OCI-LY3 (cell line): ENCODE measurements at regions not wholly inside any gene's neighbourhood (a gene's known extent, or its start where the extent isn't known, plus 50 kb on each side); places are given as distances from the start of the nearest gene placed in this dataset.

Source experiments
- H2AFZ ChIP-seq: fragments of 200-600, 300-600 bp; shearing (Covaris generic); 2 replicates; pipeline ENCODE4 v1.6.0; 2014; ENCODE audit warnings: antibody characterized with exemption, low read depth, low read length
- H3K27ac ChIP-seq: fragments of 200-600, 300-600 bp; sonication (generic); 2 replicates; pipeline ENCODE4 v1.5.1; 2014; ENCODE audit warnings: mild to moderate bottlenecking, low read length, moderate library complexity, mixed read lengths
- H3K27me3 ChIP-seq: fragments of 200-600, 300-600 bp; sonication (generic); 2 replicates; pipeline ENCODE4 v1.6.1; 2014; ENCODE audit warnings: low read depth, low read length, mixed read lengths
- H3K36me3 ChIP-seq: fragments of 200-600, 300-600 bp; sonication (generic); replicated peaks from 2 replicates; pipeline ENCODE3; 2014; ENCODE audit warnings: low read depth, low read length, mixed read lengths
- H3K4me1 ChIP-seq: fragments of 300-600, 200-600 bp; sonication (generic); 2 replicates; pipeline ENCODE4 v1.6.1; 2014; ENCODE audit warnings: low read length, mixed read lengths
- H3K4me2 ChIP-seq: fragments of 200-600, 300-600 bp; sonication (generic); 2 replicates; pipeline ENCODE4 v1.6.1; 2014; ENCODE audit warnings: low read length, mixed read lengths
- H3K4me3 ChIP-seq: fragments of 300-600, 200-600 bp; sonication (generic); 2 replicates; pipeline ENCODE4 v1.5.1; 2014; ENCODE audit warnings: antibody characterized with exemption, mild to moderate bottlenecking, low read length, moderate library complexity
- H3K79me2 ChIP-seq: fragments of 300-600, 200-600 bp; shearing (Covaris generic); 2 replicates; pipeline ENCODE4 v1.6.1; 2014; ENCODE audit warnings: mild to moderate bottlenecking, low read length, mixed read lengths
- H3K9ac ChIP-seq: fragments of 300-600, 200-600 bp; shearing (Covaris generic); 2 replicates; pipeline ENCODE4 v1.6.0; 2014; ENCODE audit warnings: mild to moderate bottlenecking, low read length, moderate library complexity
- H3K9me3 ChIP-seq: fragments of 200-600, 300-600 bp; shearing (Covaris generic); 2 replicates; pipeline ENCODE4 v1.6.1; 2014; ENCODE audit warnings: low read length, mixed read lengths; ENCODE audit not compliant: insufficient read depth
- H4K20me1 ChIP-seq: fragments of 200-600, 300-600 bp; sonication (generic); 2 replicates; pipeline ENCODE4 v1.6.1; 2016; ENCODE audit warnings: low read length, mixed read lengths; ENCODE audit not compliant: insufficient read depth
- EZH2phosphoT487 ChIP-seq: fragments of 200-600 bp; shearing (Covaris generic); IDR thresholded peaks from 2 replicates; pipeline ENCODE4 v1.6.1; 2018; ENCODE audit warnings: antibody characterized with exemption, mixed run types, low read depth
- TF ChIP-seq, protein P1 (sequence below): fragments of 200-600, 300-600 bp; sonication (generic); IDR thresholded peaks from 2 replicates; pipeline ENCODE4 v1.5.1; 2014; ENCODE audit warnings: antibody characterized with exemption, low read length, low read depth

GRCh38 chr2:8485736-8486135 lies 196.1 kb upstream of the ID2 start:
- Histone ChIP-seq H3K27me3 (no peaks in the 10 kb centered on the region), H3K4me2 (peak overlapping the region; percentile 35), H3K9ac (peak overlapping the region; percentile 16; the same call in 1 of the 2 replicates), H3K79me2 (peaks cover 20% of the 10 kb centered on the region), H4K20me1 (no peaks in the 10 kb centered on the region), H3K4me1 (peaks cover 84% of the 10 kb centered on the region), H3K4me3 (peak overlapping the region; percentile 2; the same call in 1 of the 2 replicates), H3K9me3 (no peaks in the 10 kb centered on the region), H3K27ac (peak overlapping the region; percentile 95; the same call in 1 of the 2 replicates), H3K36me3 (peaks cover 17% of the 10 kb centered on the region), H2AFZ (no peak overlapping the region)
- TF ChIP-seq, protein P1, sequence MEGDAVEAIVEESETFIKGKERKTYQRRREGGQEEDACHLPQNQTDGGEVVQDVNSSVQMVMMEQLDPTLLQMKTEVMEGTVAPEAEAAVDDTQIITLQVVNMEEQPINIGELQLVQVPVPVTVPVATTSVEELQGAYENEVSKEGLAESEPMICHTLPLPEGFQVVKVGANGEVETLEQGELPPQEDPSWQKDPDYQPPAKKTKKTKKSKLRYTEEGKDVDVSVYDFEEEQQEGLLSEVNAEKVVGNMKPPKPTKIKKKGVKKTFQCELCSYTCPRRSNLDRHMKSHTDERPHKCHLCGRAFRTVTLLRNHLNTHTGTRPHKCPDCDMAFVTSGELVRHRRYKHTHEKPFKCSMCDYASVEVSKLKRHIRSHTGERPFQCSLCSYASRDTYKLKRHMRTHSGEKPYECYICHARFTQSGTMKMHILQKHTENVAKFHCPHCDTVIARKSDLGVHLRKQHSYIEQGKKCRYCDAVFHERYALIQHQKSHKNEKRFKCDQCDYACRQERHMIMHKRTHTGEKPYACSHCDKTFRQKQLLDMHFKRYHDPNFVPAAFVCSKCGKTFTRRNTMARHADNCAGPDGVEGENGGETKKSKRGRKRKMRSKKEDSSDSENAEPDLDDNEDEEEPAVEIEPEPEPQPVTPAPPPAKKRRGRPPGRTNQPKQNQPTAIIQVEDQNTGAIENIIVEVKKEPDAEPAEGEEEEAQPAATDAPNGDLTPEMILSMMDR: no peak
- no peak for TF ChIP-seq EZH2phosphoT487

DNA sequence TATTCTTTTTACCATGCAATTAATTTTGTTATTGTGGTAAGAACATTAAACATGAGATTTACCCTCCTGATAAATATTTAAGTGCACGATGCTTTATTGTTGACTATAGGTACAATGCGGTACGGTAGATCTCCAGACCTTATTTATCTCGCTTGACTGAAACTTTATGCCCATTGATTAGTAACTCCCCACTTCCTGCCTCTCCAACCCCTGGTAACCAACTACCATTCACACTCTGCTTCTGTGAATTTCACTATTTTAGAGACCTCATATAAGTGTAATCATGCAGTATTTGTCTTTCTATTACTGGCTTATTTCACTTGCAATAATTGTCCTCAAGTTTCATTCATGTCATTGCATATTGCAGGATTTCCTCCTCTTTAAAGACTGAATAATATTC lies 195.7 kb upstream of the ID2 start:
- Histone ChIP-seq H3K36me3 (peaks cover 17% of the 10 kb centered on the region), H2AFZ (no peak overlapping the region), H4K20me1 (no peaks in the 10 kb centered on the region), H3K4me3 (peak overlapping the region; percentile 2; the same call in 1 of the 2 replicates), H3K79me2 (peaks cover 20% of the 10 kb centered on the region), H3K4me1 (peaks cover 84% of the 10 kb centered on the region), H3K4me2 (peak overlapping the region; percentile 35), H3K9me3 (no peaks in the 10 kb centered on the region), H3K27me3 (no peaks in the 10 kb centered on the region), H3K27ac (peak overlapping the region; percentile 95), H3K9ac (peak overlapping the region; percentile 16; the same call in 1 of the 2 replicates)
- TF ChIP-seq EZH2phosphoT487: no peak
- TF ChIP-seq, protein P1: no peak

- Histone ChIP-seq H3K9me3 (no peaks in the 10 kb centered on the region), H3K27ac (peak overlapping the region; percentile 95), H2AFZ (no peak overlapping the region), H3K9ac (peak overlapping the region; percentile 84), H3K4me1 (peaks cover 83% of the 10 kb centered on the region), H3K79me2 (peaks cover 20% of the 10 kb centered on the region), H3K4me2 (peak overlapping the region; percentile 96), H3K4me3 (peak overlapping the region; percentile 71), H3K27me3 (no peaks in the 10 kb centered on the region), H4K20me1 (no peaks in the 10 kb centered on the region), H3K36me3 (peaks cover 11% of the 10 kb centered on the region)
- TF ChIP-seq, protein P1: no peak
- no peak for TF ChIP-seq EZH2phosphoT487
Measured at GRCh38 chr2:8487461-8487932, 194.4 kb upstream of the ID2 start.

GRCh38 chr2:8488001-8488738 lies 193.7 kb upstream of the ID2 start:
- TF ChIP-seq EZH2phosphoT487: 0 out of 2 replicates have a peak, but pooled peaks have one; percentile 49
- TF ChIP-seq, protein P1: no peak

More at GRCh38 chr2:8488001-8488738, 193.7 kb upstream of the ID2 start:
- Histone ChIP-seq H3K4me2 (peak overlapping the region; percentile 96), H3K4me1 (peaks cover 83% of the 10 kb centered on the region), H4K20me1 (no peaks in the 10 kb centered on the region), H3K27me3 (no peaks in the 10 kb centered on the region), H3K9ac (peak overlapping the region; percentile 95), H3K4me3 (peak overlapping the region; percentile 71), H2AFZ (no peak overlapping the region), H3K9me3 (no peaks in the 10 kb centered on the region), H3K79me2 (peaks cover 20% of the 10 kb centered on the region), H3K36me3 (peaks cover 4% of the 10 kb centered on the region), H3K27ac (peak overlapping the region; percentile 95)
